HepG2 (cell line): ENCODE measurements at regions not wholly inside any gene's neighbourhood (a gene's known extent, or its start where the extent isn't known, plus 50 kb on each side); places are given as distances from the start of the nearest gene placed in this dataset.

Experiments
- ATF7 ChIP-seq, 2 experiments: fragments of 450-650 bp in 1 of 2; sonication (generic) in 1 of 2; formaldehyde crosslinking in 1 of 2; IDR thresholded peaks; 2 replicates each; pipeline versions ENCODE4 v1.4.0 to v1.6.1; 2016 to 2020; ENCODE audit warnings: antibody characterized with exemption in 1 of 2, mild to moderate bottlenecking in 1 of 2, missing genetic modification reagents in 1 of 2
- CCDC6 ChIP-seq: sonication (generic); formaldehyde crosslinking; IDR thresholded peaks from 2 replicates; pipeline ENCODE4 v1.8.1; 2022; ENCODE audit warnings: mild to moderate bottlenecking, missing genetic modification reagents, moderate library complexity
- EED ChIP-seq: sonication (generic); formaldehyde crosslinking; IDR thresholded peaks from 2 replicates; pipeline ENCODE4 v1.5.0; 2020; ENCODE audit warnings: mild to moderate bottlenecking, missing genetic modification reagents
- FLYWCH1 ChIP-seq: sonication (generic); formaldehyde crosslinking; IDR thresholded peaks from 2 replicates; pipeline ENCODE4 v1.8.1; 2023; ENCODE audit warnings: mild to moderate bottlenecking, missing genetic modification reagents
- FOXJ3 ChIP-seq: sonication (generic); formaldehyde crosslinking; IDR thresholded peaks from 2 replicates; pipeline ENCODE4 v1.4.0; 2020; ENCODE audit warnings: missing genetic modification reagents, mild to moderate bottlenecking, borderline replicate concordance
- HIC2 ChIP-seq: sonication (generic); formaldehyde crosslinking; IDR thresholded peaks from 2 replicates; pipeline ENCODE4 v1.9.0; 2022; ENCODE audit warnings: low read depth, missing genetic modification reagents
- HMGA1 ChIP-seq: sonication (generic); formaldehyde crosslinking; conservative IDR thresholded peaks from 2 replicates; pipeline ENCODE4 v1.4.0; 2020; ENCODE audit warnings: missing genetic modification reagents
- HNF4A ChIP-seq: sonication (generic); formaldehyde crosslinking; IDR thresholded peaks from 2 replicates; pipeline ENCODE4 v1.4.0; 2020; ENCODE audit warnings: missing genetic modification reagents
- KLF9 ChIP-seq: IDR thresholded peaks from 2 replicates; pipeline ENCODE4 v1.6.1; 2016; ENCODE audit warnings: low read depth
- MAX ChIP-seq: IDR thresholded peaks from 2 replicates; pipeline ENCODE4 v1.6.1; 2012; ENCODE audit warnings: inconsistent platforms
- NBN ChIP-seq: fragments of 450-650 bp; conservative IDR thresholded peaks from 2 replicates; pipeline ENCODE4 v1.6.1; 2017
- PCBP2 ChIP-seq: fragments of 200-400 bp; formaldehyde crosslinking; optimal IDR thresholded peaks from 2 replicates; pipeline ENCODE3; 2018; ENCODE audit warnings: low read length, low read depth; ENCODE audit not compliant: poor library complexity, severe bottlenecking
- SAFB2 ChIP-seq: sonication (generic); formaldehyde crosslinking; IDR thresholded peaks from 2 replicates; pipeline ENCODE4 v1.5.1; 2020; ENCODE audit warnings: missing genetic modification reagents, low read depth, mild to moderate bottlenecking, borderline replicate concordance
- SIX1 ChIP-seq: sonication (generic); formaldehyde crosslinking; IDR thresholded peaks from 2 replicates; pipeline ENCODE4 v1.4.0; 2020; ENCODE audit warnings: missing genetic modification reagents, borderline replicate concordance
- THYN1 ChIP-seq: sonication (generic); formaldehyde crosslinking; IDR thresholded peaks from 2 replicates; pipeline ENCODE4 v1.8.1; 2023; ENCODE audit warnings: low read depth, mild to moderate bottlenecking, moderate library complexity, missing genetic modification reagents, borderline replicate concordance
- ZBTB4 ChIP-seq: sonication (generic); formaldehyde crosslinking; IDR thresholded peaks from 2 replicates; pipeline ENCODE4 v1.4.0; 2020; ENCODE audit warnings: missing genetic modification reagents, mild to moderate bottlenecking, borderline replicate concordance
- ZBTB7B ChIP-seq: sonication (generic); formaldehyde crosslinking; IDR thresholded peaks from 2 replicates; pipeline ENCODE4 v1.4.0; 2020; ENCODE audit warnings: missing genetic modification reagents
- ZNF138 ChIP-seq: sonication (generic); formaldehyde crosslinking; IDR thresholded peaks from 2 replicates; pipeline ENCODE4 v1.5.0; 2020; ENCODE audit warnings: mild to moderate bottlenecking, low read depth, missing genetic modification reagents
- ZNF292 ChIP-seq: sonication (generic); formaldehyde crosslinking; IDR thresholded peaks from 2 replicates; pipeline ENCODE4 v1.8.1; 2022; ENCODE audit warnings: mild to moderate bottlenecking, low read depth, missing genetic modification reagents, borderline replicate concordance
- ZNF30 ChIP-seq: sonication (generic); formaldehyde crosslinking; IDR thresholded peaks from 2 replicates; pipeline ENCODE4 v1.5.0; 2020; ENCODE audit warnings: mild to moderate bottlenecking, missing genetic modification reagents
- ZNF362 ChIP-seq: sonication (generic); formaldehyde crosslinking; IDR thresholded peaks from 2 replicates; pipeline ENCODE4 v1.4.0; 2020; ENCODE audit warnings: missing genetic modification reagents, mild to moderate bottlenecking, borderline replicate concordance
- ZNF577 ChIP-seq: sonication (generic); formaldehyde crosslinking; IDR thresholded peaks from 2 replicates; pipeline ENCODE4 v1.4.0; 2020; ENCODE audit warnings: mild to moderate bottlenecking, low read depth, missing genetic modification reagents, borderline replicate concordance
- ZNF589 ChIP-seq: sonication (generic); formaldehyde crosslinking; conservative IDR thresholded peaks from 2 replicates; pipeline ENCODE4 v1.8.0; 2022; ENCODE audit warnings: mild to moderate bottlenecking, moderate library complexity, missing genetic modification reagents
- ZNF891 ChIP-seq: sonication (generic); formaldehyde crosslinking; IDR thresholded peaks from 2 replicates; pipeline ENCODE4 v1.5.0; 2020; ENCODE audit warnings: mild to moderate bottlenecking, missing genetic modification reagents
- TF ChIP-seq, protein P1 (sequence below): sonication (generic); formaldehyde crosslinking; IDR thresholded peaks from 2 replicates; pipeline ENCODE4 v1.8.0; 2022; ENCODE audit warnings: missing genetic modification reagents, low read depth, mild to moderate bottlenecking, borderline replicate concordance

DNA sequence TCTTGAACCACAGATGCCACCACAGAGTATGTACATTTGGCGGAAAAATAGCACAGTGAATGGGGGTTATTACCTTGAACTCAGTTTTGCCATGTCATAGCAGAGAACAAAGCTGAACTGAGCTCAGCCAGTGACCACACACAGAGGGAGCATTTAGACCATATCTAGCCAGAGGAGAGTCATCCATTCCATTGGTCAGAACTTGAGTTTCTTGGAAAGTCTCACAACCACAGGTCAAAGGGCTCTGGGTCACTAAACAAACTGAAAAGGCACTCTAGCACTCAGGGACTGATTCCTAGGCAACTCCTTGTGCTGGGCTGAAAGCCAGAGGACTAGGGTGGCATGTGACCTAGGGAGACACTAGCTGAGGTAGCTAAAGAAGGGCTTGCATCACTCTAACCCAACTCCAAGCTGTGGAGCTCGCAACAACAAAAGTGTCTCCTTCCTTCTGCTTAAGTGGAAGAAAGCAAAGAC, 239.7 kb upstream of the SEMA3D start (continued):
- TF ChIP-seq THYN1 (CRISPR knock-in tag) (no peak), ZNF30 (CRISPR knock-in tag) (no peak), KLF9 (CRISPR knock-in tag) (no peak), ZBTB7B (CRISPR knock-in tag) (no peak), FLYWCH1 (CRISPR knock-in tag) (no peak), ZNF577 (CRISPR knock-in tag) (no peak), ZNF362 (no peak), SAFB2 (CRISPR knock-in tag) (no peak), ATF7 (IDR thresholded peaks at IDR 0.05) (no peak), ATF7 (CRISPR knock-in tag; IDR thresholded peaks at IDR 0.05) (no peak), EED (no peak), SIX1 (no peak; the same call in 1 of the 2 replicates), NBN (no peak), FOXJ3 (CRISPR knock-in tag) (peak; percentile 82; the same call in 1 of the 2 replicates), ZNF589 (CRISPR knock-in tag) (no peak), ZNF292 (CRISPR knock-in tag) (no peak), ZNF138 (CRISPR knock-in tag) (no peak), HMGA1 (no peak), PCBP2 (no peak), HIC2 (no peak), MAX (no peak), ZBTB4 (CRISPR knock-in tag) (0 out of 2 replicates have a peak, but pooled peaks have one; percentile 37), ZNF891 (CRISPR knock-in tag) (peak; percentile 82; the same call in 1 of the 2 replicates), CCDC6 (CRISPR knock-in tag) (no peak), HNF4A (CRISPR knock-in tag) (peak; percentile 85)
- TF ChIP-seq, protein P1, sequence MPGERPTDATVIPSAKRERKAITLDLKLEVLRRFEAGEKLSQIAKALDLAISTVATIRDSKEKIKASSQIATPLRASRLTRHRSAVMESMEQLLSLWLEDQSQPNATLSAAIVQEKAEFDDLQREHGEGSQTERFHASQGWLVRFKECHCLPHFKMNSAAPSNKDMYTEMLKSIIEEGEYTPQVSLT (CRISPR knock-in tag): no peak
